ENCODE measurements at regions not wholly inside any gene's neighbourhood (a gene's known extent, or its start where the extent isn't known, plus 50 kb on each side); places are given as distances from the start of the nearest gene placed in this dataset.

GRCh38 chr5:124080256-124080655, 568.3 kb downstream of the CSNK1G3 start:
- no peak for FAIRE-seq
- DNase-seq (ENCODE audit: low spot score), result no peak

GRCh38 chr5:124079062-124079461, 567.1 kb downstream of the CSNK1G3 start:
- FAIRE-seq, result no peak

GRCh38 chr5:124074500-124074899, 562.5 kb downstream of the CSNK1G3 start:
- FAIRE-seq (no peak), DNase-seq (ENCODE audit: low spot score) (no peak)

More at GRCh38 chr5:124079062-124079461, 567.1 kb downstream of the CSNK1G3 start:
- no peak for DNase-seq (ENCODE audit: low spot score)

GRCh38 chr5:124072570-124072969, 560.6 kb downstream of the CSNK1G3 start:
- DNase-seq (ENCODE audit: low spot score), result no peak
- no peak for FAIRE-seq

GRCh38 chr5:124071039-124071438, 559.1 kb downstream of the CSNK1G3 start:
- DNase-seq (ENCODE audit: low spot score) (no peak), FAIRE-seq (no peak)

- no peak for FAIRE-seq
Observed at GRCh38 chr5:124065508-124065907, 553.5 kb downstream of the CSNK1G3 start.

GRCh38 chr5:124064956-124065355, 553.0 kb downstream of the CSNK1G3 start:
- peak; percentile 13 for DNase-seq (ENCODE audit: low spot score)
- no peak for FAIRE-seq

More at GRCh38 chr5:124065508-124065907, 553.5 kb downstream of the CSNK1G3 start:
- DNase-seq (ENCODE audit: low spot score), result no peak

GRCh38 chr5:124061663-124062062, 549.7 kb downstream of the CSNK1G3 start:
- DNase-seq (ENCODE audit: low spot score), result no peak
- no peak for FAIRE-seq

- DNase-seq (ENCODE audit: low spot score), result no peak
- FAIRE-seq, result no peak
Observed at GRCh38 chr5:124061068-124061430, 549.1 kb downstream of the CSNK1G3 start.

- no peak for FAIRE-seq
- DNase-seq (ENCODE audit: low spot score), result no peak
Observed at GRCh38 chr5:124060413-124061067, 548.6 kb downstream of the CSNK1G3 start.

GRCh38 chr5:124060011-124060410, 548.0 kb downstream of the CSNK1G3 start:
- DNase-seq (ENCODE audit: low spot score), result no peak
- FAIRE-seq, result no peak

GRCh38 chr5:124059200-124059599, 547.2 kb downstream of the CSNK1G3 start:
- peak; percentile 37 for DNase-seq (ENCODE audit: low spot score)
- peak; percentile 56 for FAIRE-seq

- FAIRE-seq, result no peak
- DNase-seq (ENCODE audit: low spot score), result no peak
Observed at GRCh38 chr5:124057724-124058231, 545.8 kb downstream of the CSNK1G3 start.

GRCh38 chr5:124056991-124057723, 545.2 kb downstream of the CSNK1G3 start:
- DNase-seq (ENCODE audit: low spot score) (no peak), FAIRE-seq (no peak)

- FAIRE-seq (no peak), DNase-seq (ENCODE audit: low spot score) (no peak)
Observed at GRCh38 chr5:124056326-124056990, 544.5 kb downstream of the CSNK1G3 start.

- DNase-seq (ENCODE audit: low spot score) (no peak), FAIRE-seq (no peak)
Observed at GRCh38 chr5:124055751-124056150, 543.8 kb downstream of the CSNK1G3 start.

- DNase-seq (ENCODE audit: low spot score) (no peak), FAIRE-seq (no peak)
Observed at GRCh38 chr5:124054564-124054963, 542.6 kb downstream of the CSNK1G3 start.

GRCh38 chr5:124053340-124053739, 541.4 kb downstream of the CSNK1G3 start:
- DNase-seq (ENCODE audit: low spot score), result no peak
- FAIRE-seq, result no peak

- FAIRE-seq (no peak), DNase-seq (ENCODE audit: low spot score) (no peak)
Observed at GRCh38 chr5:124052201-124052600, 540.2 kb downstream of the CSNK1G3 start.

- DNase-seq (ENCODE audit: low spot score), result no peak
- FAIRE-seq, result no peak
Observed at GRCh38 chr5:124050120-124050770, 538.3 kb downstream of the CSNK1G3 start.

- no peak for DNase-seq (ENCODE audit: low spot score)
- FAIRE-seq, result no peak
Observed at GRCh38 chr5:124045412-124045811, 533.4 kb downstream of the CSNK1G3 start.

GRCh38 chr5:124044613-124045012, 532.6 kb downstream of the CSNK1G3 start:
- FAIRE-seq, result no peak
- DNase-seq (ENCODE audit: low spot score), result no peak

Measured in RCC 7860 (cell line).